ENCODE measurements at regions not wholly inside any gene's neighbourhood (a gene's known extent, or its start where the extent isn't known, plus 50 kb on each side); places are given as distances from the start of the nearest gene placed in this dataset.

- no peak for TF ChIP-seq CTCF (IDR thresholded peaks at IDR 0.05; ENCODE audit: poor library complexity)
- TF ChIP-seq EZH2 (IDR thresholded peaks at IDR 0.05; ENCODE audit: borderline replicate concordance), result no peak
- no peak for TF ChIP-seq EZH2phosphoT487 (IDR thresholded peaks at IDR 0.05; ENCODE audit: low read depth, severe bottlenecking, unreplicated experiment)
Observed at GRCh38 chr1:118564961-118565703, 380.1 kb upstream of the SPAG17 start.

All from hepatocyte (in vitro differentiated cells).